ENCODE measurements at regions not wholly inside any gene's neighbourhood (a gene's known extent, or its start where the extent isn't known, plus 50 kb on each side); places are given as distances from the start of the nearest gene placed in this dataset.

- H3K4me1 ChIP-seq (ENCODE audit: control insufficient read depth in 1 of 2, low read depth in 2 of 2) = no peaks in the 10 kb centered on the region
- no peak overlapping the region for H3K4me3 ChIP-seq
- no peaks in the 10 kb centered on the region for H3K36me3 ChIP-seq
- TF ChIP-seq CTCF (IDR thresholded peaks at IDR 0.05) = no peak
- peaks cover 6% of the 10 kb centered on the region for H3K9me3 ChIP-seq
- no peaks in the 10 kb centered on the region for H3K27me3 ChIP-seq (replicated peaks; ENCODE audit: insufficient read depth)
- no peak for DNase-seq (ENCODE audit: low spot score)
- no peak for ATAC-seq (ENCODE audit: insufficient number of reproducible peaks, low FRiP score, low read depth)
- no peak overlapping the region for H3K27ac ChIP-seq
Observed at GRCh38 chr18:6465281-6465680, 50.6 kb upstream of the L3MBTL4 start.

GRCh38 chr18:6476190-6476589 is 61.5 kb upstream of the L3MBTL4 start:
- Histone ChIP-seq H3K27me3 (replicated peaks; ENCODE audit: insufficient read depth) (no peaks in the 10 kb centered on the region), H3K36me3 (no peaks in the 10 kb centered on the region), H3K27ac (no peak overlapping the region), H3K4me1 (ENCODE audit: control insufficient read depth in 1 of 2, low read depth in 2 of 2) (no peaks in the 10 kb centered on the region), H3K9me3 (no peaks in the 10 kb centered on the region), H3K4me3 (no peak overlapping the region)
- TF ChIP-seq CTCF (IDR thresholded peaks at IDR 0.05) = no peak
- DNase-seq (ENCODE audit: low spot score) (no peak), ATAC-seq (ENCODE audit: insufficient number of reproducible peaks, low FRiP score, low read depth) (no peak)

- no peak overlapping the region for H3K4me3 ChIP-seq
- H3K36me3 ChIP-seq = no peaks in the 10 kb centered on the region
- no peak overlapping the region for H3K27ac ChIP-seq
- no peak for ATAC-seq (ENCODE audit: insufficient number of reproducible peaks, low FRiP score, low read depth)
- no peaks in the 10 kb centered on the region for H3K4me1 ChIP-seq (ENCODE audit: control insufficient read depth in 1 of 2, low read depth in 2 of 2)
- no peak for TF ChIP-seq CTCF (IDR thresholded peaks at IDR 0.05)
- H3K27me3 ChIP-seq (replicated peaks; ENCODE audit: insufficient read depth) = no peaks in the 10 kb centered on the region
- DNase-seq (ENCODE audit: low spot score) = no peak
- H3K9me3 ChIP-seq = no peaks in the 10 kb centered on the region
Observed at GRCh38 chr18:6476880-6477279, 62.2 kb upstream of the L3MBTL4 start.

- DNase-seq (ENCODE audit: low spot score) (no peak), ATAC-seq (ENCODE audit: insufficient number of reproducible peaks, low FRiP score, low read depth) (no peak)
- Histone ChIP-seq H3K4me1 (ENCODE audit: control insufficient read depth in 1 of 2, low read depth in 2 of 2) (no peaks in the 10 kb centered on the region), H3K4me3 (no peak overlapping the region), H3K27ac (no peak overlapping the region), H3K27me3 (replicated peaks; ENCODE audit: insufficient read depth) (no peaks in the 10 kb centered on the region), H3K9me3 (no peaks in the 10 kb centered on the region), H3K36me3 (no peaks in the 10 kb centered on the region)
- no peak for TF ChIP-seq CTCF (IDR thresholded peaks at IDR 0.05)
Observed at GRCh38 chr18:6478121-6478520, 63.4 kb upstream of the L3MBTL4 start.

GRCh38 chr18:6479699-6480098 is 65.0 kb upstream of the L3MBTL4 start:
- H3K27ac ChIP-seq = no peak overlapping the region
- no peak for TF ChIP-seq CTCF (IDR thresholded peaks at IDR 0.05)
- ATAC-seq (ENCODE audit: insufficient number of reproducible peaks, low FRiP score, low read depth) (no peak), DNase-seq (ENCODE audit: low spot score) (no peak)
- no peaks in the 10 kb centered on the region for H3K4me1 ChIP-seq (ENCODE audit: control insufficient read depth in 1 of 2, low read depth in 2 of 2)
- no peak overlapping the region for H3K4me3 ChIP-seq
- no peaks in the 10 kb centered on the region for H3K27me3 ChIP-seq (replicated peaks; ENCODE audit: insufficient read depth)
- H3K36me3 ChIP-seq = no peaks in the 10 kb centered on the region
- no peaks in the 10 kb centered on the region for H3K9me3 ChIP-seq
